ENCODE measurements at regions not wholly inside any gene's neighbourhood (a gene's known extent, or its start where the extent isn't known, plus 50 kb on each side); places are given as distances from the start of the nearest gene placed in this dataset.

- Histone ChIP-seq H2BK15ac (ENCODE audit: low read depth, low read length) (no peak overlapping the region), H2AK9ac (replicated peaks; ENCODE audit: low read depth, low read length, poor library complexity) (no peak overlapping the region), H2AK5ac (ENCODE audit: low read depth, low read length) (no peak overlapping the region), H3K18ac (ENCODE audit: low read depth, low read length) (no peak overlapping the region), H3K14ac (replicated peaks; ENCODE audit: low read depth, low read length) (no peak overlapping the region), H4K8ac (ENCODE audit: low read depth in 2 of 2, low read length in 2 of 2) (no peak overlapping the region), H3K4ac (ENCODE audit: low read depth, low read length) (no peak overlapping the region), H3K36me3 (ENCODE audit: control insufficient read depth, insufficient read depth, low read length) (no peaks in the 10 kb centered on the region), H3K9ac (ENCODE audit: low read depth, low read length) (no peak overlapping the region), H4K20me1 (ENCODE audit: insufficient read depth, low read length) (no peaks in the 10 kb centered on the region), H2AFZ (replicated peaks; ENCODE audit: low read length, poor library complexity) (no peak overlapping the region), H3K56ac (ENCODE audit: extremely low read depth, insufficient read depth, low read length) (no peak overlapping the region), H4K91ac (ENCODE audit: insufficient read depth, low read depth, low read length) (no peak overlapping the region), H2BK5ac (ENCODE audit: low read depth, low read length, poor library complexity, severe bottlenecking) (no peak overlapping the region), H3K4me1 (ENCODE audit: control insufficient read depth, insufficient read depth, low read length) (no peaks in the 10 kb centered on the region), H2BK20ac (ENCODE audit: low read depth, low read length) (no peak overlapping the region), H3K79me1 (ENCODE audit: low read depth in 1 of 2, low read length in 2 of 2) (no peaks in the 10 kb centered on the region), H3K27me3 (ENCODE audit: control insufficient read depth, insufficient read depth, low read length) (no peaks in the 10 kb centered on the region), H3K4me2 (ENCODE audit: low read depth, low read length) (no peak overlapping the region), H2BK120ac (ENCODE audit: low read depth, low read length) (no peak overlapping the region), H3K9me1 (ENCODE audit: insufficient read depth, low read length) (no peaks in the 10 kb centered on the region), H3K4me3 (ENCODE audit: insufficient read depth, low read depth, low read length) (no peak overlapping the region), H3K23ac (ENCODE audit: low read depth, low read length) (no peak overlapping the region), H4K5ac (ENCODE audit: low read depth, low read length) (no peak overlapping the region), H3K27ac (ENCODE audit: insufficient read depth, low read length) (no peak overlapping the region), H3K9me3 (ENCODE audit: control insufficient read depth, insufficient read depth, low read length) (no peaks in the 10 kb centered on the region)
- ChIA-PET CTCF (interaction anchor here (0.6 kb wide), 1 partner anchor 377 kb away, joined by 4 read pairs; no protein-coding TSS in a partner anchor), POLR2A (ENCODE audit: unreplicated experiment) (no interaction called here)
- TF ChIP-seq NFE2L2 (IDR thresholded peaks at IDR 0.05; ENCODE audit: low read depth, low read length) (no peak), CTCF (conservative IDR thresholded peaks at IDR 0.05; ENCODE audit: low read depth, low read length) (no peak), RCOR1 (IDR thresholded peaks at IDR 0.05; ENCODE audit: insufficient replicate concordance, low read length) (no peak), RFX5 (IDR thresholded peaks at IDR 0.05; ENCODE audit: low read depth, low read length) (no peak), MXI1 (IDR thresholded peaks at IDR 0.05; ENCODE audit: borderline replicate concordance, low read depth, low read length) (no peak), MAFK (IDR thresholded peaks at IDR 0.05; ENCODE audit: low read depth, low read length) (no peak), USF2 (IDR thresholded peaks at IDR 0.05; ENCODE audit: low read depth, low read length) (no peak), MAZ (IDR thresholded peaks at IDR 0.05; ENCODE audit: borderline replicate concordance, low read depth, low read length) (no peak), RAD21 (IDR thresholded peaks at IDR 0.05; ENCODE audit: low read length) (no peak), BHLHE40 (IDR thresholded peaks at IDR 0.05; ENCODE audit: low read depth, low read length) (no peak), POLR2A (IDR thresholded peaks at IDR 0.05; ENCODE audit: low read depth, low read length) (no peak), SMC3 (IDR thresholded peaks at IDR 0.05; ENCODE audit: low read depth, low read length) (no peak), ELK1 (IDR thresholded peaks at IDR 0.05; ENCODE audit: borderline replicate concordance, low read depth, low read length) (no peak), CEBPB (IDR thresholded peaks at IDR 0.05; ENCODE audit: low read depth, low read length) (no peak), FOS (IDR thresholded peaks at IDR 0.05; ENCODE audit: low read depth, low read length) (no peak), CHD1 (IDR thresholded peaks at IDR 0.05; ENCODE audit: low read depth, low read length) (no peak)
- WGBS, 2 experiments (ENCODE audit: extremely low coverage in 2 of 2, insufficient read length in 1 of 2), result 57% methylated on average over 1 of the region's 4 CpGs; no CpG with 5 or more reads in 1 of the 2 experiments
- DNase-seq (no peak), ATAC-seq (ENCODE audit: low read depth) (no peak)
- no TSS peak for BruUV-seq (replicated peaks)
- intact Hi-C loops (cut with micrococcal nuclease), result no loop called here
- in situ Hi-C loops (cut with MboI; ENCODE audit: low sequenced_read_pairs), result no loop called here
- dilution Hi-C loops (cut with HindIII; ENCODE audit: low sequenced_read_pairs, unreplicated experiment), result no loop called here
Observed at GRCh38 chr3:39651993-39652739, 157.2 kb upstream of the MYRIP start.

Measured in IMR-90 (cell line).